SU-DHL-6 (cell line): ENCODE measurements at regions not wholly inside any gene's neighbourhood (a gene's known extent, or its start where the extent isn't known, plus 50 kb on each side); places are given as distances from the start of the nearest gene placed in this dataset.

ENCODE experiments used
- H2AFZ ChIP-seq: fragments of 200-600 bp; sonication (generic); 2 replicates; pipeline ENCODE4 v1.6.1; 2014; ENCODE audit warnings: low read depth, mild to moderate bottlenecking, moderate library complexity, mixed read lengths, antibody characterized with exemption, low read length; ENCODE audit not compliant: severe bottlenecking
- H3F3A ChIP-seq: fragments of 200-600 bp; shearing (Covaris generic); 2 replicates; pipeline ENCODE4 v1.6.0; 2016; ENCODE audit warnings: antibody characterized with exemption, mild to moderate bottlenecking; ENCODE audit not compliant: insufficient read depth
- H3K27ac ChIP-seq: fragments of 200-600 bp; sonication (generic); 2 replicates; pipeline ENCODE4 v1.5.1; 2016; ENCODE audit warnings: low read depth, mild to moderate bottlenecking, low read length, moderate library complexity, mixed read lengths
- H3K27me3 ChIP-seq: fragments of 200-600 bp; sonication (generic), shearing (Covaris generic); 2 replicates; pipeline ENCODE4 v1.6.0; 2014; ENCODE audit warnings: mild to moderate bottlenecking, low read length
- H3K36me3 ChIP-seq: fragments of 200-600 bp; sonication (generic); 2 replicates; pipeline ENCODE4 v1.6.1; 2014; ENCODE audit warnings: mild to moderate bottlenecking, low read length, mixed read lengths
- H3K4me2 ChIP-seq: fragments of 300-600, 200-600 bp; shearing (Covaris generic), sonication (generic); 2 replicates; pipeline ENCODE4 v1.6.0; 2014; ENCODE audit warnings: low read length, low read depth, mild to moderate bottlenecking; ENCODE audit not compliant: poor library complexity, severe bottlenecking
- H3K4me3 ChIP-seq: fragments of 200-600 bp; sonication (generic); 2 replicates; pipeline ENCODE4 v1.5.1; 2014; ENCODE audit warnings: antibody characterized with exemption, low read length, mild to moderate bottlenecking, mixed read lengths; ENCODE audit not compliant: insufficient read depth, poor library complexity, severe bottlenecking
- H3K79me2 ChIP-seq: fragments of 200-600 bp; sonication (generic); 2 replicates; pipeline ENCODE4 v1.6.1; 2014; ENCODE audit warnings: mild to moderate bottlenecking, low read length, moderate library complexity; ENCODE audit not compliant: insufficient read depth
- H3K9ac ChIP-seq: fragments of 200-600 bp; sonication (generic); 2 replicates; pipeline ENCODE4 v1.7.0; 2014; ENCODE audit warnings: mild to moderate bottlenecking, low read length
- H3K9me2 ChIP-seq: fragments of 200-600 bp; sonication (generic); replicated peaks from 2 replicates; pipeline ENCODE4 v1.6.1; 2014; ENCODE audit warnings: low read length; ENCODE audit not compliant: insufficient read depth
- H3K9me3 ChIP-seq: fragments of 200-600 bp; sonication (generic); 2 replicates; pipeline ENCODE4 v1.6.1; 2014; ENCODE audit warnings: low read length, mixed read lengths; ENCODE audit not compliant: insufficient read depth
- H4K20me1 ChIP-seq: fragments of 200-600 bp; sonication (generic); 2 replicates; pipeline ENCODE4 v1.6.1; 2014; ENCODE audit warnings: low read depth, mild to moderate bottlenecking, antibody characterized with exemption, low read length, moderate library complexity, mixed read lengths
- EZH2phosphoT487 ChIP-seq: fragments of 200-600 bp; sonication (generic), shearing (Covaris generic); conservative IDR thresholded peaks from 2 replicates; pipeline ENCODE4 v1.6.1; 2018; ENCODE audit warnings: mild to moderate bottlenecking, antibody characterized with exemption, low read length, moderate library complexity, mixed read lengths
- TF ChIP-seq, protein P1 (sequence below): fragments of 200-600 bp; sonication (generic); IDR thresholded peaks from one replicate; pipeline ENCODE4 v1.5.1; 2017; ENCODE audit warnings: antibody characterized with exemption, mild to moderate bottlenecking, low read length, moderate library complexity; ENCODE audit not compliant: insufficient read depth, poor library complexity, severe bottlenecking

DNA sequence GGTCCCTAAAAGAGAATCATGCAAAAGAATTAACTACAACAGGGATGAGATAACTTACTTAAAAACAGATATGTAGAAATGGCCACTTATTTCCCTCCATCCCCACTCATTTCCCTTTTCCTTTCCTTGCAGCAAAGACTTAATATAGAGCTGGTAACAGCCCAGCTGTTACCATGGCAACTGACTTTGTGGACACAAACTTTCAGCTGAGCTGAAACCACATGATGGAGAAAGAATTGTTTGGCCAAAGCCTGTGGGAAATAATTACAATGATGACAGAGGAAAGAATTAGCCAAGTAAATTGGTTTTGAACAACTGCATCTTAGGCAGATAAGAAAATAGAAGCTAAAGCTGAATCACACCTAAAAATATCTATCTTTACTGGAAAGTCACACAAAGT lies 364.9 kb downstream of the GALC start:
- H4K20me1 ChIP-seq, result no peaks in the 10 kb centered on the region
- H2AFZ ChIP-seq, result no peak overlapping the region
- H3F3A ChIP-seq, result no peaks in the 10 kb centered on the region
- TF ChIP-seq, protein P1, sequence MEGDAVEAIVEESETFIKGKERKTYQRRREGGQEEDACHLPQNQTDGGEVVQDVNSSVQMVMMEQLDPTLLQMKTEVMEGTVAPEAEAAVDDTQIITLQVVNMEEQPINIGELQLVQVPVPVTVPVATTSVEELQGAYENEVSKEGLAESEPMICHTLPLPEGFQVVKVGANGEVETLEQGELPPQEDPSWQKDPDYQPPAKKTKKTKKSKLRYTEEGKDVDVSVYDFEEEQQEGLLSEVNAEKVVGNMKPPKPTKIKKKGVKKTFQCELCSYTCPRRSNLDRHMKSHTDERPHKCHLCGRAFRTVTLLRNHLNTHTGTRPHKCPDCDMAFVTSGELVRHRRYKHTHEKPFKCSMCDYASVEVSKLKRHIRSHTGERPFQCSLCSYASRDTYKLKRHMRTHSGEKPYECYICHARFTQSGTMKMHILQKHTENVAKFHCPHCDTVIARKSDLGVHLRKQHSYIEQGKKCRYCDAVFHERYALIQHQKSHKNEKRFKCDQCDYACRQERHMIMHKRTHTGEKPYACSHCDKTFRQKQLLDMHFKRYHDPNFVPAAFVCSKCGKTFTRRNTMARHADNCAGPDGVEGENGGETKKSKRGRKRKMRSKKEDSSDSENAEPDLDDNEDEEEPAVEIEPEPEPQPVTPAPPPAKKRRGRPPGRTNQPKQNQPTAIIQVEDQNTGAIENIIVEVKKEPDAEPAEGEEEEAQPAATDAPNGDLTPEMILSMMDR, result no peak
- no peak for TF ChIP-seq EZH2phosphoT487
- no peaks in the 10 kb centered on the region for H3K9me3 ChIP-seq
- H3K4me2 ChIP-seq, result no peak overlapping the region
- no peak overlapping the region for H3K27ac ChIP-seq
- H3K27me3 ChIP-seq, result no peaks in the 10 kb centered on the region; the same call in 1 of the 2 replicates
- no peaks in the 10 kb centered on the region for H3K9me2 ChIP-seq
- no peaks in the 10 kb centered on the region for H3K79me2 ChIP-seq
- H3K4me3 ChIP-seq, result no peak overlapping the region
- H3K36me3 ChIP-seq, result no peaks in the 10 kb centered on the region
- no peak overlapping the region for H3K9ac ChIP-seq

GRCh38 chr14:87626266-87626665 lies 366.7 kb downstream of the GALC start:
- Histone ChIP-seq H3K9me3 (peaks cover 5% of the 10 kb centered on the region; the same call in 1 of the 2 replicates), H3K9ac (no peak overlapping the region), H3F3A (no peaks in the 10 kb centered on the region), H3K9me2 (no peaks in the 10 kb centered on the region), H3K27me3 (no peaks in the 10 kb centered on the region; the same call in 1 of the 2 replicates), H2AFZ (no peak overlapping the region), H3K27ac (no peak overlapping the region), H3K79me2 (no peaks in the 10 kb centered on the region), H4K20me1 (no peaks in the 10 kb centered on the region), H3K4me3 (no peak overlapping the region), H3K4me2 (no peak overlapping the region), H3K36me3 (no peaks in the 10 kb centered on the region)
- TF ChIP-seq, protein P1, result no peak
- no peak for TF ChIP-seq EZH2phosphoT487

- no peak overlapping the region for H3K4me3 ChIP-seq
- no peak overlapping the region for H3K9ac ChIP-seq
- H4K20me1 ChIP-seq, result no peaks in the 10 kb centered on the region
- no peak for TF ChIP-seq EZH2phosphoT487
- TF ChIP-seq, protein P1, result no peak
- no peak overlapping the region for H2AFZ ChIP-seq
- H3K9me3 ChIP-seq, result peaks cover 5% of the 10 kb centered on the region; the same call in 1 of the 2 replicates
- no peaks in the 10 kb centered on the region for H3K79me2 ChIP-seq
- no peaks in the 10 kb centered on the region for H3K9me2 ChIP-seq
- H3K36me3 ChIP-seq, result no peaks in the 10 kb centered on the region
- no peak overlapping the region for H3K27ac ChIP-seq
- H3F3A ChIP-seq, result no peaks in the 10 kb centered on the region
- no peak overlapping the region for H3K4me2 ChIP-seq
- no peaks in the 10 kb centered on the region for H3K27me3 ChIP-seq
Measured at GRCh38 chr14:87623616-87624015, 369.4 kb downstream of the GALC start.

DNA sequence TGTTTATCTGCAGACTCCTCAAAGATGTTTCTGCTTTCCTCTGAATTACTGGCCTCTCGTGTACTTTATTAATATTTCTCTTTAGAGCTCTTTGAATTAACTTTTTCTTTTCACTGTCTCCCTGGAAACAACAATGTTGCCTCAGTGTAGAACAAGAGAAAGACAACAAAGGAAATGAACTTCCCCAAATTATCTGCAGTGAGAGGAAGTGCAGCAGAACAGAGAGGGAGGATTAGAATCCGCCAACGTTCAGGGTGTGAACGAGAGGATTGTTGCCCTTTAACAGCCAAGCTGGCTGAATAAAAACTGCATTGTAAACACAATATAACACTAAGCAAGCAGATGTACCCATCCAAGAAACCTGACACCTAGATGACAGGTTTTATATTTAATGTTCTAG lies 375.9 kb downstream of the GALC start:
- H3K36me3 ChIP-seq, result no peaks in the 10 kb centered on the region
- no peak overlapping the region for H3K9ac ChIP-seq
- no peaks in the 10 kb centered on the region for H3F3A ChIP-seq
- no peak overlapping the region for H3K4me3 ChIP-seq
- no peak overlapping the region for H3K4me2 ChIP-seq
- peaks cover 5% of the 10 kb centered on the region; the same call in 1 of the 2 replicates for H3K9me3 ChIP-seq
- no peak overlapping the region for H2AFZ ChIP-seq
- H3K9me2 ChIP-seq, result no peaks in the 10 kb centered on the region
- no peaks in the 10 kb centered on the region for H3K79me2 ChIP-seq
- TF ChIP-seq EZH2phosphoT487, result no peak
- TF ChIP-seq, protein P1, result no peak
- no peaks in the 10 kb centered on the region for H4K20me1 ChIP-seq
- no peak overlapping the region for H3K27ac ChIP-seq
- no peaks in the 10 kb centered on the region for H3K27me3 ChIP-seq
